C4-2B (cell line): ENCODE measurements at regions not wholly inside any gene's neighbourhood (a gene's known extent, or its start where the extent isn't known, plus 50 kb on each side); places are given as distances from the start of the nearest gene placed in this dataset.

ENCODE experiments used
- CTCF ChIP-seq: fragments of 450-650 bp; conservative IDR thresholded peaks from 2 replicates; pipeline ENCODE4 v1.5.1; 2017; ENCODE audit warnings: mild to moderate bottlenecking
- ZFX ChIP-seq: fragments of 450-650 bp; IDR thresholded peaks from 2 replicates; pipeline ENCODE4 v1.6.1; 2017

- TF ChIP-seq CTCF (no peak), ZFX (no peak)
These were observed 61.7 kb upstream of the VRK1 start for GRCh38 chr14:96735526-96735925.
